ENCODE measurements at regions not wholly inside any gene's neighbourhood (a gene's known extent, or its start where the extent isn't known, plus 50 kb on each side); places are given as distances from the start of the nearest gene placed in this dataset.

- FAIRE-seq = no peak
- no peak for TF ChIP-seq CTCF (IDR thresholded peaks at IDR 0.05; ENCODE audit: insufficient read depth, missing control alignments)
- DNase-seq (ENCODE audit: insufficient read length, low spot score) = no peak
Observed at GRCh38 chr13:60790620-60791019, 393.6 kb downstream of the TDRD3 start.

GRCh38 chr13:60788156-60788829 lies 391.3 kb downstream of the TDRD3 start:
- DNase-seq (ENCODE audit: insufficient read length, low spot score) (no peak), FAIRE-seq (no peak)
- no peak for TF ChIP-seq CTCF (IDR thresholded peaks at IDR 0.05; ENCODE audit: insufficient read depth, missing control alignments)

- DNase-seq (ENCODE audit: insufficient read length, low spot score) = no peak
- TF ChIP-seq CTCF (IDR thresholded peaks at IDR 0.05; ENCODE audit: insufficient read depth, missing control alignments) = no peak
- FAIRE-seq = no peak
Observed at GRCh38 chr13:60787083-60787482, 390.1 kb downstream of the TDRD3 start.

GRCh38 chr13:60772726-60773125 lies 375.7 kb downstream of the TDRD3 start:
- no peak for DNase-seq (ENCODE audit: insufficient read length, low spot score)
- FAIRE-seq = no peak
- TF ChIP-seq CTCF (IDR thresholded peaks at IDR 0.05; ENCODE audit: insufficient read depth, missing control alignments) = no peak

GRCh38 chr13:60765700-60766411 lies 368.8 kb downstream of the TDRD3 start:
- FAIRE-seq (no peak), DNase-seq (ENCODE audit: insufficient read length, low spot score) (no peak)
- no peak for TF ChIP-seq CTCF (IDR thresholded peaks at IDR 0.05; ENCODE audit: insufficient read depth, missing control alignments)

GRCh38 chr13:60759499-60759898 lies 362.5 kb downstream of the TDRD3 start:
- no peak for DNase-seq (ENCODE audit: insufficient read length, low spot score)
- FAIRE-seq = no peak
- TF ChIP-seq CTCF (IDR thresholded peaks at IDR 0.05; ENCODE audit: insufficient read depth, missing control alignments) = no peak

GRCh38 chr13:60758637-60759036 lies 361.6 kb downstream of the TDRD3 start:
- no peak for TF ChIP-seq CTCF (IDR thresholded peaks at IDR 0.05; ENCODE audit: insufficient read depth, missing control alignments)
- DNase-seq (ENCODE audit: insufficient read length, low spot score) = no peak
- no peak for FAIRE-seq

All from D721Med (cell line).